B cell (primary cell): ENCODE measurements at regions not wholly inside any gene's neighbourhood (a gene's known extent, or its start where the extent isn't known, plus 50 kb on each side); places are given as distances from the start of the nearest gene placed in this dataset.

Experiments used
- EZH2 ChIP-seq: IDR thresholded peaks from 2 replicates; pipeline ENCODE4 v1.6.1; 2012; ENCODE audit warnings: borderline replicate concordance, low read depth, mild to moderate bottlenecking, moderate library complexity, low read length; ENCODE audit not compliant: insufficient read depth, poor library complexity, severe bottlenecking
- TF ChIP-seq, protein P1 (sequence below): fragments of 200-600 bp; IDR thresholded peaks from one replicate; pipeline ENCODE4 v1.8.0; 2022; ENCODE audit warnings: antibody characterized with exemption, mild to moderate bottlenecking

GRCh38 chr5:28947865-28948264 is 1909.5 kb upstream of the CDH9 start:
- TF ChIP-seq, protein P1, sequence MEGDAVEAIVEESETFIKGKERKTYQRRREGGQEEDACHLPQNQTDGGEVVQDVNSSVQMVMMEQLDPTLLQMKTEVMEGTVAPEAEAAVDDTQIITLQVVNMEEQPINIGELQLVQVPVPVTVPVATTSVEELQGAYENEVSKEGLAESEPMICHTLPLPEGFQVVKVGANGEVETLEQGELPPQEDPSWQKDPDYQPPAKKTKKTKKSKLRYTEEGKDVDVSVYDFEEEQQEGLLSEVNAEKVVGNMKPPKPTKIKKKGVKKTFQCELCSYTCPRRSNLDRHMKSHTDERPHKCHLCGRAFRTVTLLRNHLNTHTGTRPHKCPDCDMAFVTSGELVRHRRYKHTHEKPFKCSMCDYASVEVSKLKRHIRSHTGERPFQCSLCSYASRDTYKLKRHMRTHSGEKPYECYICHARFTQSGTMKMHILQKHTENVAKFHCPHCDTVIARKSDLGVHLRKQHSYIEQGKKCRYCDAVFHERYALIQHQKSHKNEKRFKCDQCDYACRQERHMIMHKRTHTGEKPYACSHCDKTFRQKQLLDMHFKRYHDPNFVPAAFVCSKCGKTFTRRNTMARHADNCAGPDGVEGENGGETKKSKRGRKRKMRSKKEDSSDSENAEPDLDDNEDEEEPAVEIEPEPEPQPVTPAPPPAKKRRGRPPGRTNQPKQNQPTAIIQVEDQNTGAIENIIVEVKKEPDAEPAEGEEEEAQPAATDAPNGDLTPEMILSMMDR = no peak
- no peak for TF ChIP-seq EZH2
